ENCODE measurements at regions not wholly inside any gene's neighbourhood (a gene's known extent, or its start where the extent isn't known, plus 50 kb on each side); places are given as distances from the start of the nearest gene placed in this dataset.

DNA sequence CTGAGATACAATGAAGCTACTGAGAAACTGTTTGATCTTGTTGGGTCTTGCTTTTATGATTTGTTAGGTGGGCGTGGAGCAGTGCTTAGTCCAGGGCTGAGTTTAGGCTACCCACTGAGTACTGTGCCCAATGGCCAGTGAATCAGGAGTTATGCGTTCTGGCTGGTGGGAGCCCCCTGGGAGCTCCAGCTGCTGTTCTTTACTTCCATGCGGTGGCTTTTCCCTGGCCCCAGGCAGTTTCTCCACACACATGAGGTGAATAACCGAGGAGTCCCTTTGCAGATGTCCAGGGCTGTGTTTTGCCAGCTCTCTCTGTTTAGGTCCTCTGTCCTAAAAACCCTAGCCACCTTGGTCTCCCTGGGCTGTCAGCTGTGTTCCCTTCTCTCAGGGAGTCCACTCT is 106.5 kb downstream of the KLF13 start:
- no peaks in the 10 kb centered on the region for H3K27me3 ChIP-seq
- H3K36me3 ChIP-seq, result no peaks in the 10 kb centered on the region
- DNase-seq, result no peak
- H3K4me1 ChIP-seq, result peaks cover 21 to 44% (median 39%) of the 10 kb centered on the region in 3 donors
- intact Hi-C loops (cut with DNase I), result loop anchor here (10.0 kb wide), 1 partner anchor 52 kb away; no protein-coding TSS in a partner anchor
- WGBS, 2 donors, result 45 to 54% methylated on average over 3 to 4 of the region's 4 CpGs
- H3K9me3 ChIP-seq, result no peaks in the 10 kb centered on the region
- no peak overlapping the region for H3K4me3 ChIP-seq
- TF ChIP-seq, protein P1, sequence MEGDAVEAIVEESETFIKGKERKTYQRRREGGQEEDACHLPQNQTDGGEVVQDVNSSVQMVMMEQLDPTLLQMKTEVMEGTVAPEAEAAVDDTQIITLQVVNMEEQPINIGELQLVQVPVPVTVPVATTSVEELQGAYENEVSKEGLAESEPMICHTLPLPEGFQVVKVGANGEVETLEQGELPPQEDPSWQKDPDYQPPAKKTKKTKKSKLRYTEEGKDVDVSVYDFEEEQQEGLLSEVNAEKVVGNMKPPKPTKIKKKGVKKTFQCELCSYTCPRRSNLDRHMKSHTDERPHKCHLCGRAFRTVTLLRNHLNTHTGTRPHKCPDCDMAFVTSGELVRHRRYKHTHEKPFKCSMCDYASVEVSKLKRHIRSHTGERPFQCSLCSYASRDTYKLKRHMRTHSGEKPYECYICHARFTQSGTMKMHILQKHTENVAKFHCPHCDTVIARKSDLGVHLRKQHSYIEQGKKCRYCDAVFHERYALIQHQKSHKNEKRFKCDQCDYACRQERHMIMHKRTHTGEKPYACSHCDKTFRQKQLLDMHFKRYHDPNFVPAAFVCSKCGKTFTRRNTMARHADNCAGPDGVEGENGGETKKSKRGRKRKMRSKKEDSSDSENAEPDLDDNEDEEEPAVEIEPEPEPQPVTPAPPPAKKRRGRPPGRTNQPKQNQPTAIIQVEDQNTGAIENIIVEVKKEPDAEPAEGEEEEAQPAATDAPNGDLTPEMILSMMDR (IDR thresholded peaks at IDR 0.05), result no peak
- TF ChIP-seq POLR2A (IDR thresholded peaks at IDR 0.05), result no peak
- H3K27ac ChIP-seq, result peak overlapping the region in 2 of 4 donors; percentile 81 to 87

DNA sequence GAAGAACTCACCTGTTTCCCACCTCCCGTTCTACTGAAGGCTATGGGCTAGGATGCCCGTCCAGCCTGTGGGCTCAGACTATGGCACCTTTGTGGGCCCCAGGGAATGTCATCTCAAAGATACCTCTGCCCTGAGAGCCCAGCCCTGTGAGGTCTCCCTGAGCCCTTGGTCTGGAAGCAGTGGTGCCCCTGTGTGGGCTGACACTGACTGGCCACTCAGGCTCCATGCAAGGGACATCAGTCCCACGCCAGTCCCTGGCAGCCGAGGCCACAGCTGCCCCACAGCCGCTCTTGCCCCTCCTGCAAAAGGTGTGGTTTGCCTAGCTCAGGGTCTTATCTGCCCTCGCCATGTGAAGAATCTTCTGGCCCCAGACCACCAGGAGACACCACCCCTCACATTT is 106.9 kb downstream of the KLF13 start:
- TF ChIP-seq POLR2A (IDR thresholded peaks at IDR 0.05), result no peak
- TF ChIP-seq, protein P1 (IDR thresholded peaks at IDR 0.05), result no peak
- H3K4me1 ChIP-seq, result peaks cover 21 to 44% (median 39%) of the 10 kb centered on the region in 3 donors
- 100% methylated on average over 1 of the region's 6 CpGs; no CpG with 5 or more reads in 1 of the 2 donors for WGBS, 2 donors
- intact Hi-C loops (cut with DNase I), result loop anchor here (10.0 kb wide), 1 partner anchor 51 kb away; no protein-coding TSS in a partner anchor
- H3K27ac ChIP-seq, result peak overlapping the region in 3 of 4 donors; percentile 81 to 96 (median 87)
- H3K4me3 ChIP-seq, result no peak overlapping the region
- H3K27me3 ChIP-seq, result no peaks in the 10 kb centered on the region
- no peaks in the 10 kb centered on the region for H3K36me3 ChIP-seq
- no peak for DNase-seq
- H3K9me3 ChIP-seq, result no peaks in the 10 kb centered on the region

DNA sequence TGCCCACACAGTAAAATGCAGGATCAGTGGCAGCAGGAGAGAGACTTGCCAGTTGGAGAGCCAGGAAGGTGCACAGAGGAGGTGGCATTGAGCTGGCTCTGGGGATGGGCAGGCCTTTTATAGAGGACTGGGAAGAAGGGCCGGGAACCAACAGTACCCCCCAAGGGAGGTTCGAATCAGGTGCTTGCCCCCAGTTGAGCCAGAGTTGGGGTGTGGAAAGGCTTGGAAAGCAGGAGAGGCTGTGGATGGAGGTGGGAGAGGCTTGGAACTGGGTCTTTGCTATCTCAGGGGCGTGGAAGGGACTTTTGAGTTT is 107.6 kb downstream of the KLF13 start:
- H3K27ac ChIP-seq, result peak overlapping the region; percentile 81 to 96 (median 84)
- intact Hi-C loops (cut with DNase I), result loop anchor here (10.0 kb wide), 1 partner anchor 51 kb away; no protein-coding TSS in a partner anchor
- no peaks in the 10 kb centered on the region for H3K27me3 ChIP-seq
- WGBS, 2 donors, result 30 to 45% methylated on average over 2 to 3 of the region's 3 CpGs
- peaks cover 21 to 44% (median 39%) of the 10 kb centered on the region in 3 donors for H3K4me1 ChIP-seq
- no peaks in the 10 kb centered on the region for H3K36me3 ChIP-seq
- TF ChIP-seq, protein P1 (IDR thresholded peaks at IDR 0.05), result no peak
- TF ChIP-seq POLR2A (IDR thresholded peaks at IDR 0.05), result no peak
- DNase-seq, result no peak
- no peaks in the 10 kb centered on the region for H3K9me3 ChIP-seq
- H3K4me3 ChIP-seq, result peak overlapping the region in 1 of 4 donors; percentile 54

DNA sequence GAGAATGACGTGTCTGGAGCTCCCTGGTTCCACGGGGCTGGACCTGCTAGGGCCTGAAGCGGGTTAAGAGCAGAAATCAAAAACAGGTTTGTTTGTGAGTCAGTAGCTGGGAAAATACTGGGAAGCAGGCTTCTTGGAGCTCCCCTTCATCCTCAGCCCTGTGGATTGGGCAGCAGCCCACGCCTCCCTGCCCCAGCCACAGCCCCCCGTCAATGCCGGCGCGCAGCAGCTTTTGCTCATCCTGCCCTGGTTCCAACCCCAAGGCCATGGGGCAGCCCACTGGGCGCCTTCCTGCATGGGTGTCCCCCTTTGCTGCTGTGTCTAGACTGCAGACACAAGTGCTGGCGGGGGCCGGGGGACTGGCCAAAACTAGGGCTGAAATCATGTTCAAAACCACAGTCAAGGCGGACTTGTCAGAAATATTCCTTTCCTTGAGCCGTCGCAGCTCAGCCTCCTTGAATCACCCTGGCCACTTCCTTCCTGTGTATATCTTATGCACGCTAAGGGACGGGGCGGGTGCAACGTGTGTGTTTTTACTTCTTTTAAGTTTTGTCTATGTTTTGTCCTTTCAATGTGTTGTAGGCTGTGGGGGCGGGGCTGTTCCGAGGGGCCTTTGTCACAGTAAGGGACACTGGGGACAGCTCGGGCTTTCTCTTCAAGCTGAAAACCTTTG is 108.1 kb downstream of the KLF13 start:
- peak in 1 of 4 donors; percentile 32 for TF ChIP-seq POLR2A (IDR thresholded peaks at IDR 0.05)
- TF ChIP-seq, protein P1 (IDR thresholded peaks at IDR 0.05), result no peak
- Histone ChIP-seq H3K27me3 (no peaks in the 10 kb centered on the region), H3K4me3 (peak overlapping the region in 3 of 4 donors; percentile 13 to 54 (median 22)), H3K4me1 (peaks cover 21 to 44% (median 39%) of the 10 kb centered on the region in 3 donors), H3K9me3 (no peaks in the 10 kb centered on the region), H3K27ac (peak overlapping the region; percentile 81 to 96 (median 84)), H3K36me3 (no peaks in the 10 kb centered on the region)
- intact Hi-C loops (cut with DNase I), result loop anchor here (10.0 kb wide), 1 partner anchor 50 kb away; no protein-coding TSS in a partner anchor
- WGBS, 2 donors, result 20 to 24% methylated on average over 12 to 17 of the region's 21 CpGs
- DNase-seq, result peak; percentile 36

DNA sequence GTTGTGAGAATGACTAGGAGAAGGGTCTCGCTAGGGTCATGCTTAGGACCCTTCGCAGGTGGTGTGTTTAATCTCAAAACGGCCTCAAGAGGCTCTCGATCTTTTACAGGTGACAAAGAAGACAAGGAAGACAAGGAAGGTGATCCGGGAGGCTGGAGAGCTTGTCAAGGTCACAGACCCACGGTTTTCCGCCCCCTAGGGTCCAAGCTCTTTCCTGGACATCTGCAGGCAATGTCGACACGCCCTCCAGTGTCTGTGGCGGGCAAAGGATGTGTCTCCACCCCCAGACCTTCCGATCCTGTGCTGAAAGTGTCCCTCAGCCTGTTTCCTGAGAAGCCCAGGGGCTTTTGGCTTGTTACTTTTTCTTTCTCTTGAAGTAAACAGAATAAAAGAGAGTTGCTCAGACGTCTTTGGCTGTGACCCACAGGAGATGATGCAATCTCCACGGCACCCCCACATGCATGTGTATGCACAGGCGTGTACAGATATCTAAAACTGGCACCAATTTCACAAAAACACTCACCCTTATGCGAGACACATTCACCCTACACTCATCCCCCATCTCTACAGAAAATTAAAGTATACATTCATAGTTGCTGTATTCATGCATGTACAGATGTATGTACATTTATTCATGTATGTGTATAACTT is 108.8 kb downstream of the KLF13 start:
- DNase-seq, result peak; percentile 46
- no peak for TF ChIP-seq POLR2A (IDR thresholded peaks at IDR 0.05)
- TF ChIP-seq, protein P1 (IDR thresholded peaks at IDR 0.05), result peak in 5 of 6 experiments; percentile 54 to 78 (median 62)
- intact Hi-C loops (cut with DNase I), result loop anchor here (10.0 kb wide), 1 partner anchor 49 kb away; no protein-coding TSS in a partner anchor
- Histone ChIP-seq H3K4me3 (peak overlapping the region in 3 of 4 donors; percentile 13 to 54 (median 22)), H3K4me1 (peaks cover 21 to 47% (median 40%) of the 10 kb centered on the region in 3 donors), H3K36me3 (no peaks in the 10 kb centered on the region), H3K27ac (peak overlapping the region; percentile 81 to 96 (median 84)), H3K9me3 (no peaks in the 10 kb centered on the region), H3K27me3 (no peaks in the 10 kb centered on the region)
- 3 to 10% methylated on average over 10 to 15 of the region's 15 CpGs for WGBS, 2 donors
